ENCODE measurements at regions not wholly inside any gene's neighbourhood (a gene's known extent, or its start where the extent isn't known, plus 50 kb on each side); places are given as distances from the start of the nearest gene placed in this dataset.

GRCh38 chrY:14235070-14235469 lies 179.0 kb downstream of the VCY1B start:
- TF ChIP-seq EZH2 (IDR thresholded peaks at IDR 0.05; ENCODE audit: borderline replicate concordance, low read length), result no peak
- TF ChIP-seq CTCF (IDR thresholded peaks at IDR 0.05; ENCODE audit: low read length), result no peak
